COLO668 (cell line): ENCODE measurements at regions not wholly inside any gene's neighbourhood (a gene's known extent, or its start where the extent isn't known, plus 50 kb on each side); places are given as distances from the start of the nearest gene placed in this dataset.
"Not testable (repeated sequence)": the region's sequence is repeated elsewhere in the genome, so short reads cannot be mapped to it uniquely, and the experiment has no call there.

ENCODE experiments used
- DNase-seq: peaks from one replicate; lab custom pipeline; 2025; ENCODE audit not compliant: unreplicated experiment; lab: John Stamatoyannopoulos, UW

GRCh38 chr6:23532227-23532626 is 593.8 kb upstream of the NRSN1 start:
- DNase-seq = no peak

DNA sequence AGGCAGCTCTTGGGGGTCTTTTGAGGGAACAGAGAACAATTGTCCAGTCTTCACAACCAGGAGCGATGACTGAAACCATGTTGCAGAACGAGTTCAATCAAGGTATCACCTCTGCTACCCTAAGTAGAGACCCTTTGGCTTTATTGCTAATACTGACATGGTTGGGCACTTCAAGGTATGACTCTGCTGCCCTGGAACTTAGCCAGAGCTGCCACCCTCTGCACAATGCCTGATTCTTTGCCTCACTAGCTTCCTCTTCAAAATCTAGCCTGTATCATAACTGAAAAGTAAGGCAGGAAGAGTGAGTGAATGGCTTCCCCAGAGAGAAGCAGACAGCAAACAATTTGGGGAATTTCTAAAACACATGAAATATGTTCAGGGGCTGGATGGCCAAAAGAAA is 592.7 kb upstream of the NRSN1 start:
- no peak for DNase-seq

- no peak for DNase-seq
These were observed 592.1 kb upstream of the NRSN1 start for GRCh38 chr6:23533944-23534343.

- DNase-seq = no peak
These were observed 591.7 kb upstream of the NRSN1 start for GRCh38 chr6:23534351-23534750.

GRCh38 chr6:23535101-23535500 is 590.9 kb upstream of the NRSN1 start:
- no peak for DNase-seq

DNA sequence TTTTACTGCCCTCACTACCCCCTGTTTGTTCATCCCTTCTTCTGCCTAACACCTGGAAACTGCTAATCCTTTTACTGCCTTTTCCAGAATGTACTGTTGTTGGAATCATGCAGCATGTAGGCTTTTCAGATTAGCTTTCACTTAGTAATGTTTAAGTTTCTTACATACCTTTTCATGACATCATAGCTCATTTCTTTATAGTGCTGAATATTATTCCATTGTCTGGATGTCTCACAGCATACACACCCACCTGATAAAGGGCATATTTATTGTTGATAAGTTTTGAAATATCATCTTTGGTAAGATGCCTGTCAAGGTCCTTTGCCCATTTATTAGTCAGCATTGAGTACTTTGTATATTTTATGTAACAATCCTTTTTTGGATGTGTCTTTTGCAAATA is 588.2 kb upstream of the NRSN1 start:
- no peak for DNase-seq

DNA sequence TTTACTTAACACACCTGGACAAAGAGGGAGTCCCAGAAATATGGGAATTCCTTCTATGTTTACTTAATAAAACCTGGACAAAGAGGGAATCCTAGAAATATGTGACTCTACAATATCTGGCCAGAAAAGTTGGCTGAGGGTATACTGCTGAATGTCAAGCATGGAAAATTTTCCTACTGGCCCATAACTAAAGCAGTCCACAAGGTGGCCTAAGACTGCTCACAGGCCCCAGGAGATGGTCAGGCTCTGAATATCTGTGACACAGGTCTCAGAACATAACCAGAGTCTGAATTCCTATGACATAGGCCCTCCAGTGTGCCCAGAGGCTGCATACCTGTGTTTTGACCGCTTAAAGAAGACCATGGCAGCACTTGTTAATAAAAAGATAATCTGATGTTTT is 578.2 kb upstream of the NRSN1 start:
- peak; percentile 2 for DNase-seq

DNA sequence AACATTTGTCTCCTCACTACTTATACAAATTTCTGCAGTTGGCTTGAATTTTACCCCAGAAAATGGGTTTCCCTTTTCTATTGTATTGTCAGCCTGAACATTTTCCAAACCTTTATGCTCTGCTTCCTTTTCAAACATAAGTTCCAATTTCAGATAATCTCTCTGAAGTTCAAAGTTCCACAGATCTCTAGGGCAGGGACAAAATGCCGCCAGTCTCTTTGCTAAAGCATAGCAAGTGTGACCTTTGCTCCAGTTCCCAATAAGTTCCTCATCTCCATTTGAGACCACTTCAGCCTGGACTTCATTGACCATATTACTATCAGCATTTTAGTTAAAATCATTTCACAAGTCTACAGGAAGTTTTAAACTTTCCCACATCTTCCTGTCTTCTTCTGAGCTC is 571.1 kb upstream of the NRSN1 start:
- not testable (repeated sequence) for DNase-seq

- no peak for DNase-seq
These were observed 566.2 kb upstream of the NRSN1 start for GRCh38 chr6:23559587-23560343.

- no peak for DNase-seq
These were observed 564.3 kb upstream of the NRSN1 start for GRCh38 chr6:23561732-23562131.

- no peak for DNase-seq
These were observed 563.5 kb upstream of the NRSN1 start for GRCh38 chr6:23562554-23562953.

DNA sequence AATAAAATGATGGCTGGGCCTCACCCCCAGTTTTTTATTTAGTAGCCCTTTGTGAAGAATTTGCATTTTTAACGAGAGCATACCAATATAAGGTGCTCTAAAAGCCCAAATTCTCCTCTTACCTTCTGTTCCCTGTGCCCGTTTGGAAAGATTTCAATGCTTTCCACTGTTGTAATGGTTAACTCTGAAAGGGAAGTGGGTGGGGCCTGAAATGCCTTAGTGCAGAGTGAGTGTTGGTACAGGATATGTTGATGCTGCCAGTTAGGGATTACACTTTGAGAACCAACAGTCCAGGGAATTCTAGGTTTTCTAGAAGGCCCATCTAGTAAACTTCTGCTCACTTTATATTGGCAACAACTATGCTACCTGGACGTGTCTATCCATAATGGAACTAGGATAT is 562.7 kb upstream of the NRSN1 start:
- no peak for DNase-seq

- peak; percentile 55 for DNase-seq
These were observed 559.6 kb upstream of the NRSN1 start for GRCh38 chr6:23566418-23566817.

DNA sequence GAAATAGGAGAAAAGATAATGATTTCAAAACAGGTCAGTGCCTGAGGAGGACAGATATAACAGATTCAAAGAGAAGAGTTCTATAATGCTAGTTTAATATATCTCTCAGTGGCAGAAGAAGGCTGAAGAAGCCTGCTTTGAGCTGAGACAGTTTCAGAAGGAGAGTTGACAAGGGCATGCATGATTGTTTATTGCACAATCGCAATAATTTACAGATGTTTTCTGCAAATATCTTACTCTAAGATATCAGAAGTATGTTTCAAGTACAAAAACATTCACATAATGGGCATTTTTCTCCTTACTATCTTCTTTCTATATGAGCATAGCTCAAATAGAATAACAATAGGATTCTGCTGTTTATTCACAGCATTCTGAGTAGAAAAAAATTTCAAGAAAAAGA is 557.7 kb upstream of the NRSN1 start:
- no peak for DNase-seq

DNA sequence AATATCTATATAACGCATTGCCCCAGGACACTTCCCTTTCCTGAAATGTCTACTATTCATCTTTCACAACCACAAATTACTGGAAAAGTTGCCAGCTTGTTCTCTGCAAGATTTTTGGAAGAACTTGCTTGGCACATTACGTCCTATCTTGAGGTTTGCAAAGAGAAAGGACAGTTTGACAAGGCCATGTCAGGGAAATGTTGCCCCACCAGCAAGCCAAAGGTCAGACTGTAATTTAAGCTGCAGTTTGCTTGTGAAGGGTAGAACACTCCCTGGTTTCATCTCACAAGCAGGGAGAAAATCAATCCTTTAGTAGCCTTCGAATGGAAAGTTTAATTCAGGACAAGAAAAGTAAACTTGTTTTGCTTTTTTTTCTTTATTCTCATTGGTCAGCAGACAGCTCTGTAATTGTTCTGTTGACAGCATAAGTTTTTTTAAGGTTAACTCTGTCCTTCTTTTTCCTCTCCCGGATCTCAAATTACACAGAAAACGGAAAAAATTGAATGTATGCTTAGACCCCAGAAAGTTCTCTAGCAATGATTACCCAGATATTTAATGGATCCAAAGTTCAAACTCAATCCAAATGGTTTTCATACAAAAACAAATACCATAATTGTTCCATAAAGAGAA is 541.8 kb upstream of the NRSN1 start:
- DNase-seq = no peak

DNA sequence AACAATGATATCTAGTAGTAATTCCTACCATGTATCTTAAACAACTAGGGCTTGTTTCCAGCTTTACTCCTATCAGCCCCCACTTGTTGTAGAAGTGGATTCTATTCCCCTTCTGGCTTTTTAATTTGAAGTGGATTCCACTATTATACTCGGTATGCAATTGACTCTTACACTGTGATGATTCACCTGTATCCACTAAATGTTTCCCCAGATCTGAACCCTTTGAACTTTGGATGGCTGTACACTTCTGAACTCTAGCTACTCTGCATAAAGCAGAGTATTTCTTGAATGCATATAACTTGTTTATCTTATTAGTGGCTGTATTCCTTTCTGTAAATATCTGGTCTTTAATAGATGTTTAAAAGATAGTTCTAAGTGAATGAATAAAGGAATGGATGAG is 538.4 kb upstream of the NRSN1 start:
- DNase-seq = no peak

DNA sequence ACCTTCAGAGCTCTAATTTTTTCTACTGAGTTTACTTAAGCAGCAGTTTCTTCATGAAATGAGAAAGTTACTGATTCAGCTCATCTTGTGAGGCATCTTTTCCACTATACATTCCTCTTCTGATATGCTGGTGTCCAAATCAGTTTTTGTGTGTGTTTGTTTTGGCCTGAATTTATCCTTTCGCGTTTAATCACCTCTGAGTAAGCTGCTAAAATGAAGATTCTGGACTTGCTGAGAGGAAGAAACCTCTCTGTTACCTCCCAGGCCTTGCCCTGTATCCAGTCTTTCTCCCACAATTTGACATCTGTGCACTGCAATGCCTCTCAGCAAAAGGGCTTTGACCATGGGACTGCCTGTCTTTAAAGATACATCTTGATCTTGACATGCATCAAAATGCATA is 536.2 kb upstream of the NRSN1 start:
- no peak for DNase-seq

GRCh38 chr6:23590498-23591126 is 535.4 kb upstream of the NRSN1 start:
- DNase-seq = no peak

- no peak for DNase-seq
These were observed 534.3 kb upstream of the NRSN1 start for GRCh38 chr6:23591761-23592160.

DNA sequence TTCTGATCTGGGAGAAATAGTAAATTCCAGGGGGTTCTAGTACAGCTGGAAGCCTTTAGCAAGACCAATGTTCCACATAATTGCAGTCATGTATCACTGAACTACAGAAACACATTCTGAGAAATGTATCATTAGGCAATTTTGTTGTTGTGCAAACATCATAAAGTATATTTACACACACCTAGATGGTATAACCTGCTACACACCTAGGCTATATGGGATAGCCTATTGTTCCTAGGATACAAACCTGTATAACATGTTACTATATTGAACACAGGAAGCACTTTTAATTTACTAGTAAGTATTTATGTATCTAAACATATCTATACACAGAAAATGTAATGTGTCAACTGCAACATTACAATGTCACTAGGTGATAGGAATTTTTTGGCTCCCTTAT is 525.9 kb upstream of the NRSN1 start:
- no peak for DNase-seq

DNA sequence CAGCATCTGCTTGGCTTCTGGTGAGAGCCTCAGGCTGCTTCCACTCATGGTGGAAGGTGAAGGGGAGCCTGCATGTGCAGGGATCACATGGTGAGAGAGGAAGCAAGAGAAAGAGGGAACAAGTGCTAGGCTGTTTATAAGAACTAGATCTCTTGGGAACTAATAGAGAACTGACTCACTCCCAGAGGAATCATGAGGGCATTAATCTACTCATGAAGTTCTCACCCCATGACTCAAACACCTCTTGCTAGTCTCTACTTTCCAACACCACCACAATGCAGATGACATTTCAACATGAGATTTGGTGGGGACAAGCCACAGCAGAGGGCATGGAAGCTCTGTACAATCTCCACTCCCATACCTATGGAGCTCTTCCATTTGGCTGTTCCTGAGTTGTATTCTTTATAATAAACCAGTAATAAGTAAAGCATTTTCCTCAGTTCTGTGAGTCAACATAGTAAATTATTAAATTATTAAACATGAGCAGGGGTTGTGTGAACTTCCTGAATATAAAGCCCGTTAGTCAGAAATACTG is 524.1 kb upstream of the NRSN1 start:
- DNase-seq = no peak

- no peak for DNase-seq
These were observed 517.0 kb upstream of the NRSN1 start for GRCh38 chr6:23608931-23609435.
